PC-9 (cell line): ENCODE measurements at regions not wholly inside any gene's neighbourhood (a gene's known extent, or its start where the extent isn't known, plus 50 kb on each side); places are given as distances from the start of the nearest gene placed in this dataset.

Experiments
- BruUV-seq: library from RNA; stranded (reverse); fragments of 400-500 nt; replicated peaks from 2 replicates; lab custom pipeline; 2021; lab: Mats Ljungman, UMichigan
- CTCF ChIA-PET: fragments of 300-600 bp; sonication (Branson Sonifier 250); formaldehyde crosslinking; loops from one replicate; lab custom pipeline; 2022; ENCODE audit warnings: antibody characterized with exemption; lab: Charles Lee
- POLR2A ChIA-PET: fragments of 300-600 bp; sonication (Branson Sonifier 250); formaldehyde crosslinking; loops from one replicate; lab custom pipeline; 2022; ENCODE audit warnings: antibody characterized with exemption; ENCODE audit not compliant: unreplicated experiment; lab: Charles Lee
- DNase-seq, 2 experiments: peaks; one replicate each; pipeline versions ENCODE4 v3.0.0 to v3.0.0-alpha.2; 2015 to 2022; ENCODE audit warnings: mixed read lengths in 1 of 2
- H2AFZ ChIP-seq: fragments of 200-600 bp; sonication (generic); 2 replicates; pipeline ENCODE4 v1.8.1; 2017; ENCODE audit warnings: antibody characterized with exemption
- H3F3A ChIP-seq: fragments of 200-600 bp; sonication (generic); 2 replicates; pipeline ENCODE4 v1.8.1; 2017; ENCODE audit warnings: antibody characterized with exemption, mild to moderate bottlenecking, low read depth; ENCODE audit not compliant: insufficient read depth
- H3K27ac ChIP-seq: fragments of 200-600 bp; sonication (generic); 2 replicates; pipeline ENCODE4 v1.6.1; 2016; ENCODE audit warnings: mixed run types
- H3K27me3 ChIP-seq: fragments of 200-600 bp; sonication (generic); 2 replicates; pipeline ENCODE4 v1.6.1; 2016; ENCODE audit warnings: low read depth, mixed run types; ENCODE audit not compliant: insufficient read depth
- H3K36me3 ChIP-seq: fragments of 200-600 bp; sonication (generic); 2 replicates; pipeline ENCODE4 v1.6.1; 2016; ENCODE audit warnings: low read depth, mixed run types
- H3K4me1 ChIP-seq: fragments of 200-600 bp; sonication (generic); replicated peaks from 2 replicates; pipeline ENCODE4 v1.6.1; 2016; ENCODE audit warnings: mixed run types; ENCODE audit not compliant: insufficient read depth
- H3K4me2 ChIP-seq: fragments of 200-600 bp; sonication (generic); 2 replicates; pipeline ENCODE4 v1.6.1; 2017; ENCODE audit warnings: mixed run types
- H3K4me3 ChIP-seq: fragments of 200-600 bp; sonication (generic); 2 replicates; pipeline ENCODE4 v1.6.1; 2016; ENCODE audit warnings: mixed run types
- H3K79me2 ChIP-seq: fragments of 200-600 bp; sonication (generic); 2 replicates; pipeline ENCODE4 v1.6.1; 2017; ENCODE audit warnings: low read depth, mixed run types
- H3K9me2 ChIP-seq: fragments of 200-600 bp; sonication (generic); 2 replicates; pipeline ENCODE4 v1.8.1; 2017; ENCODE audit warnings: mild to moderate bottlenecking; ENCODE audit not compliant: insufficient read depth
- H3K9me3 ChIP-seq: fragments of 200-600 bp; sonication (generic); 2 replicates; pipeline ENCODE4 v1.8.1; 2016; ENCODE audit warnings: low read depth; ENCODE audit not compliant: insufficient read depth
- H4K20me1 ChIP-seq: fragments of 200-600 bp; sonication (generic); 2 replicates; pipeline ENCODE4 v1.8.1; 2017; ENCODE audit not compliant: insufficient read depth
- CTCF ChIP-seq: fragments of 200-600 bp; sonication (generic); conservative IDR thresholded peaks from 2 replicates; pipeline ENCODE4 v1.6.1; 2017; ENCODE audit warnings: mixed run types, antibody characterized with exemption, mild to moderate bottlenecking, moderate library complexity
- EZH2 ChIP-seq: fragments of 200-600 bp; sonication (generic); IDR thresholded peaks from 2 replicates; pipeline ENCODE4 v1.8.0; 2017; ENCODE audit warnings: antibody characterized with exemption, low read depth
- intact Hi-C: fragments of 100-400 bp; cut with micrococcal nuclease; formaldehyde crosslinking; loops from one replicate; pipeline ENCODE4 v1.10.0; 2022; ENCODE audit not compliant: unreplicated experiment

GRCh38 chr2:220673151-220673874 lies 898.8 kb downstream of the EPHA4 start:
- Histone ChIP-seq H3K4me3 (no peak overlapping the region), H4K20me1 (no peaks in the 10 kb centered on the region), H3K4me2 (no peak overlapping the region), H3F3A (no peaks in the 10 kb centered on the region), H3K27ac (no peak overlapping the region), H2AFZ (no peak overlapping the region), H3K9me2 (no peaks in the 10 kb centered on the region), H3K27me3 (no peaks in the 10 kb centered on the region), H3K36me3 (no peaks in the 10 kb centered on the region), H3K4me1 (no peaks in the 10 kb centered on the region), H3K9me3 (no peaks in the 10 kb centered on the region), H3K79me2 (no peaks in the 10 kb centered on the region)
- ChIA-PET CTCF (no interaction called here), POLR2A (no interaction called here)
- intact Hi-C loops, result no loop called here
- DNase-seq, result no peak
- no TSS peak for BruUV-seq
- TF ChIP-seq EZH2 (no peak), CTCF (no peak)

DNA sequence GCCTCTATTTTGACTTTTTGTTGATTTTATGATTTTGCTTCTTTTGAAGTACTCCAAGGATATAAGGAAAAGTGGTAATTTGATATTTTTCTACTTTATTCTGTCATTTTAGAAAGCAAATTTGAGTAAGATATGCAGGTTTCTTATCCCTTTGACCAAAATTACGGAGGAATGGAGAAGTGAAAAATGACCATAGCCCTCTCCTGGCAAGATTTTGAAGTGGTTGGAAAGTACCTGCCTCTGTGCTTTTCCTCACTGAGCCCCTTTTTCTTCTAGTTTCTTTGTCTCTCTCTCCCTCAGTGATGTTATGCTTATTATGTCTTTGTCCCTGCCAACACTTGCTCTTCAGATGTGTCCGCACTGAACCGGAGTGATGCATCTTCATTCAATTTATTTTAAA lies 898.1 kb downstream of the EPHA4 start:
- H3K4me3 ChIP-seq, result no peak overlapping the region
- ChIA-PET CTCF (no interaction called here), POLR2A (no interaction called here)
- no peaks in the 10 kb centered on the region for H3F3A ChIP-seq
- H3K9me3 ChIP-seq, result no peaks in the 10 kb centered on the region
- no TSS peak for BruUV-seq
- intact Hi-C loops, result no loop called here
- TF ChIP-seq EZH2 (no peak), CTCF (no peak)
- no peaks in the 10 kb centered on the region for H3K79me2 ChIP-seq
- H3K27me3 ChIP-seq, result no peaks in the 10 kb centered on the region
- no peak overlapping the region for H2AFZ ChIP-seq
- no peaks in the 10 kb centered on the region for H3K36me3 ChIP-seq
- no peaks in the 10 kb centered on the region for H4K20me1 ChIP-seq
- DNase-seq, result no peak
- H3K27ac ChIP-seq, result no peak overlapping the region
- no peaks in the 10 kb centered on the region for H3K9me2 ChIP-seq
- H3K4me2 ChIP-seq, result no peak overlapping the region
- H3K4me1 ChIP-seq, result no peaks in the 10 kb centered on the region

DNA sequence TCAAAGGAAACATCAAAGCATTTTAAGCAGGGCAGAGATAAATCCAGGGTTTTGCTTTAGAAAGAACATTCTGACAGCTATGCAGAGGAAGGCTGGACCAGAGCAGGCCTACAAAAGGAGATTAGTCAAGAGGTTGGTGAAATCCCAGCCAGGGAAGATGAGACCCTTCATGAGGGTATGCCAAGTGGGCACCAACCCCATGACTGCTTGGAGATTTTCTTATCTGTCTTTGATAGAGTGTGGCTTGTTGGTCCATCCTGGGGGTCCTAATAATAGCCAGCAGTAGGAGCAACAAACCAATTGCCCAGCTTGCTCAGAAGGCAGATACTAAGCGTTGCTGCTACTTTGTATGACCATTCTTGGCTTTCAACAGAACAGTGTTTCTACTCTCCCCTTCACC lies 895.4 kb downstream of the EPHA4 start:
- no peaks in the 10 kb centered on the region for H3K36me3 ChIP-seq
- POLR2A ChIA-PET, result no interaction called here
- intact Hi-C loops, result no loop called here
- H3K27me3 ChIP-seq, result no peaks in the 10 kb centered on the region
- no peaks in the 10 kb centered on the region for H3F3A ChIP-seq
- TF ChIP-seq CTCF (no peak), EZH2 (no peak)
- no peak overlapping the region for H3K4me2 ChIP-seq
- H3K4me3 ChIP-seq, result no peak overlapping the region
- H2AFZ ChIP-seq, result no peak overlapping the region
- H3K4me1 ChIP-seq, result no peaks in the 10 kb centered on the region
- H4K20me1 ChIP-seq, result no peaks in the 10 kb centered on the region
- DNase-seq, result no peak
- no peak overlapping the region for H3K27ac ChIP-seq
- no peaks in the 10 kb centered on the region for H3K9me3 ChIP-seq
- H3K9me2 ChIP-seq, result no peaks in the 10 kb centered on the region
- no peaks in the 10 kb centered on the region for H3K79me2 ChIP-seq
- CTCF ChIA-PET, result no interaction called here
- no TSS peak for BruUV-seq
